Nephron (organoid): ENCODE measurements at regions not wholly inside any gene's neighbourhood (a gene's known extent, or its start where the extent isn't known, plus 50 kb on each side); places are given as distances from the start of the nearest gene placed in this dataset.
A peak's percentile ranks its signal among the peaks of the same experiment; 100 is the strongest.

Source experiments
- H3K27ac Mint-ChIP-seq, 3 experiments: 2 replicates each; pipeline ENCODE4 v1.8.0; 2020; ENCODE audit warnings: mixed read lengths in 3 of 3, mild to moderate bottlenecking in 2 of 3, moderate library complexity in 1 of 3
- H3K27me3 Mint-ChIP-seq: 2 replicates; pipeline ENCODE4 v1.8.0; 2021; ENCODE audit warnings: low read depth, mild to moderate bottlenecking, moderate library complexity, mixed read lengths
- H3K36me3 Mint-ChIP-seq: 2 replicates; pipeline ENCODE4 v1.8.0; 2020; ENCODE audit warnings: low read depth, mixed read lengths
- H3K4me1 Mint-ChIP-seq: 2 replicates; pipeline ENCODE4 v1.8.0; 2020; ENCODE audit warnings: mixed read lengths
- H3K4me3 Mint-ChIP-seq, 3 experiments: 2 replicates each; pipeline ENCODE4 v1.8.0; 2020; ENCODE audit warnings: mild to moderate bottlenecking in 3 of 3, mixed read lengths in 3 of 3, moderate library complexity in 2 of 3
- H3K9me3 Mint-ChIP-seq: 2 replicates; pipeline ENCODE4 v1.8.0; 2020; ENCODE audit warnings: mixed read lengths
- CTCF ChIP-seq, 3 experiments: fragments of 200-600 bp; sonication (generic); IDR thresholded peaks; one replicate each; pipeline ENCODE4 v1.5.0; 2021; ENCODE audit warnings: antibody characterized with exemption in 3 of 3; ENCODE audit not compliant: unreplicated experiment in 3 of 3

GRCh38 chr20:3309226-3309625 is 70.2 kb upstream of the SLC4A11 start:
- Mint-ChIP-seq H3K9me3 (no peaks in the 10 kb centered on the region), H3K4me1 (peaks cover 6% of the 10 kb centered on the region), H3K4me3 (no peak overlapping the region), H3K27ac (no peak overlapping the region), H3K36me3 (peaks cover 79% of the 10 kb centered on the region), H3K27me3 (peaks cover 6% of the 10 kb centered on the region)
- no peak for TF ChIP-seq CTCF (IDR thresholded peaks at IDR 0.05; ENCODE audit: unreplicated experiment in 3 of 3)

- H3K36me3 Mint-ChIP-seq = peaks cover 72% of the 10 kb centered on the region
- H3K9me3 Mint-ChIP-seq = no peaks in the 10 kb centered on the region
- peaks cover 3% of the 10 kb centered on the region for H3K27me3 Mint-ChIP-seq
- H3K4me1 Mint-ChIP-seq = no peaks in the 10 kb centered on the region
- no peak for TF ChIP-seq CTCF (IDR thresholded peaks at IDR 0.05; ENCODE audit: unreplicated experiment in 3 of 3)
- H3K27ac Mint-ChIP-seq = no peak overlapping the region
- H3K4me3 Mint-ChIP-seq = no peak overlapping the region
Measured at GRCh38 chr20:3307725-3308124, 68.7 kb upstream of the SLC4A11 start.

GRCh38 chr20:3307078-3307477 is 68.1 kb upstream of the SLC4A11 start:
- Mint-ChIP-seq H3K27ac (no peak overlapping the region), H3K4me3 (no peak overlapping the region), H3K27me3 (peaks cover 3% of the 10 kb centered on the region), H3K9me3 (no peaks in the 10 kb centered on the region), H3K36me3 (peaks cover 71% of the 10 kb centered on the region), H3K4me1 (no peaks in the 10 kb centered on the region)
- no peak for TF ChIP-seq CTCF (IDR thresholded peaks at IDR 0.05; ENCODE audit: unreplicated experiment in 3 of 3)

GRCh38 chr20:3306068-3306467 is 67.1 kb upstream of the SLC4A11 start:
- no peak for TF ChIP-seq CTCF (IDR thresholded peaks at IDR 0.05; ENCODE audit: unreplicated experiment in 3 of 3)
- peaks cover 66% of the 10 kb centered on the region for H3K36me3 Mint-ChIP-seq
- no peak overlapping the region for H3K27ac Mint-ChIP-seq
- H3K27me3 Mint-ChIP-seq = peaks cover 3% of the 10 kb centered on the region
- no peak overlapping the region for H3K4me3 Mint-ChIP-seq
- no peaks in the 10 kb centered on the region for H3K9me3 Mint-ChIP-seq
- H3K4me1 Mint-ChIP-seq = no peaks in the 10 kb centered on the region

- Mint-ChIP-seq H3K4me1 (no peaks in the 10 kb centered on the region), H3K27ac (no peak overlapping the region), H3K9me3 (no peaks in the 10 kb centered on the region), H3K27me3 (no peaks in the 10 kb centered on the region), H3K4me3 (no peak overlapping the region), H3K36me3 (peaks cover 60% of the 10 kb centered on the region)
- no peak for TF ChIP-seq CTCF (IDR thresholded peaks at IDR 0.05; ENCODE audit: unreplicated experiment in 3 of 3)
Measured at GRCh38 chr20:3304456-3304855, 65.5 kb upstream of the SLC4A11 start.

- H3K4me1 Mint-ChIP-seq = no peaks in the 10 kb centered on the region
Measured at GRCh38 chr20:3297079-3297378, 58.0 kb upstream of the SLC4A11 start.

More at GRCh38 chr20:3297079-3297378, 58.0 kb upstream of the SLC4A11 start:
- Mint-ChIP-seq H3K36me3 (peaks cover 52% of the 10 kb centered on the region), H3K27ac (peak overlapping the region in 1 of 3 experiments; percentile 16), H3K4me3 (no peak overlapping the region), H3K27me3 (no peaks in the 10 kb centered on the region), H3K9me3 (no peaks in the 10 kb centered on the region)
- no peak for TF ChIP-seq CTCF (IDR thresholded peaks at IDR 0.05; ENCODE audit: unreplicated experiment in 3 of 3)
